Neural cell (in vitro differentiated cells): ENCODE measurements at regions not wholly inside any gene's neighbourhood (a gene's known extent, or its start where the extent isn't known, plus 50 kb on each side); places are given as distances from the start of the nearest gene placed in this dataset.

Source experiments
- H2AFZ ChIP-seq: fragments of 200-600, 300-800 bp; sonication (generic), shearing (Covaris generic); 2 replicates; pipeline ENCODE4 v1.6.0; 2014; ENCODE audit warnings: low read depth, mild to moderate bottlenecking, antibody characterized with exemption, low read length, moderate library complexity
- H3F3A ChIP-seq: fragments of 200-600 bp; shearing (Covaris generic); 2 replicates; pipeline ENCODE4 v1.6.1; 2016; ENCODE audit warnings: mild to moderate bottlenecking, moderate library complexity, mixed read lengths, antibody characterized with exemption, low read length; ENCODE audit not compliant: insufficient read depth, poor library complexity, severe bottlenecking
- H3K27ac ChIP-seq: fragments of 200-600, 300-800 bp; sonication (generic), shearing (Covaris generic); 2 replicates; pipeline ENCODE4 v1.5.1; 2014; ENCODE audit warnings: mild to moderate bottlenecking, low read length, moderate library complexity
- H3K27me3 ChIP-seq: fragments of 300-800, 200-600 bp; sonication (generic), shearing (Covaris generic); 2 replicates; pipeline ENCODE4 v1.6.0; 2014; ENCODE audit warnings: mild to moderate bottlenecking, low read depth, low read length, moderate library complexity; ENCODE audit not compliant: insufficient read depth
- H3K36me3 ChIP-seq: fragments of 300-800, 200-600 bp; sonication (generic), shearing (Covaris generic); 2 replicates; pipeline ENCODE4 v1.5.1; 2014; ENCODE audit warnings: mild to moderate bottlenecking, antibody characterized with exemption, low read length, moderate library complexity; ENCODE audit not compliant: insufficient read depth
- H3K4me2 ChIP-seq: fragments of 300-800, 200-600 bp; sonication (generic), shearing (Covaris generic); 2 replicates; pipeline ENCODE4 v1.6.0; 2014; ENCODE audit warnings: mild to moderate bottlenecking, low read length
- H3K4me3 ChIP-seq: fragments of 300-800, 200-600 bp; sonication (generic), shearing (Covaris generic); 2 replicates; pipeline ENCODE4 v1.5.1; 2014; ENCODE audit warnings: mild to moderate bottlenecking, low read length, moderate library complexity
- H3K79me2 ChIP-seq: fragments of 200-600 bp; shearing (Covaris generic); replicated peaks from 2 replicates; pipeline ENCODE4 v1.6.0; 2014; ENCODE audit warnings: mild to moderate bottlenecking, low read length, moderate library complexity; ENCODE audit not compliant: insufficient read depth
- H3K9ac ChIP-seq: fragments of 300-800, 200-600 bp; sonication (generic), shearing (Covaris generic); 2 replicates; pipeline ENCODE4 v1.6.1; 2016; ENCODE audit warnings: mild to moderate bottlenecking, low read length, mixed read lengths
- H3K9me2 ChIP-seq: fragments of 200-600 bp; shearing (Covaris generic); 2 replicates; pipeline ENCODE4 v1.6.1; 2016; ENCODE audit warnings: mild to moderate bottlenecking, low read length, mixed read lengths; ENCODE audit not compliant: insufficient read depth
- H3K9me3 ChIP-seq: fragments of 200-600, 300-800 bp; sonication (generic), shearing (Covaris generic); 2 replicates; pipeline ENCODE4 v1.6.1; 2016; ENCODE audit warnings: mild to moderate bottlenecking, mixed run types, low read length, moderate library complexity, mixed read lengths
- H4K20me1 ChIP-seq: fragments of 200-600 bp; shearing (Covaris generic); 2 replicates; pipeline ENCODE4 v1.6.1; 2016; ENCODE audit warnings: mild to moderate bottlenecking, mixed run types; ENCODE audit not compliant: insufficient read depth
- CTCF ChIP-seq: fragments of 450-650 bp; IDR thresholded peaks from 2 replicates; pipeline ENCODE4 v1.5.1; 2014; ENCODE audit warnings: antibody characterized with exemption, mild to moderate bottlenecking, moderate library complexity; ENCODE audit not compliant: poor library complexity, severe bottlenecking
- EP300 ChIP-seq: fragments of 450-650 bp; conservative IDR thresholded peaks from 2 replicates; pipeline ENCODE4 v1.6.1; 2014; ENCODE audit warnings: antibody characterized with exemption, mild to moderate bottlenecking, moderate library complexity; ENCODE audit not compliant: poor library complexity, severe bottlenecking
- EZH2 ChIP-seq: fragments of 200-600, 300-800 bp; shearing (Covaris generic), sonication (generic); IDR thresholded peaks from 2 replicates; pipeline ENCODE4 v1.6.1; 2014; ENCODE audit warnings: antibody characterized with exemption, low read length, borderline replicate concordance, mild to moderate bottlenecking; ENCODE audit not compliant: insufficient read depth, poor library complexity, severe bottlenecking
- MXI1 ChIP-seq: fragments of 450-650 bp; conservative IDR thresholded peaks from 2 replicates; pipeline ENCODE4 v1.6.1; 2014; ENCODE audit warnings: antibody characterized with exemption, mild to moderate bottlenecking; ENCODE audit not compliant: poor library complexity, severe bottlenecking
- POLR2AphosphoS5 ChIP-seq: IDR thresholded peaks from 2 replicates; pipeline ENCODE4 v1.6.1; 2012
- RAD21 ChIP-seq: fragments of 450-650 bp; conservative IDR thresholded peaks from 2 replicates; pipeline ENCODE4 v1.6.1; 2014; ENCODE audit warnings: antibody characterized with exemption, mild to moderate bottlenecking, moderate library complexity
- REST ChIP-seq: IDR thresholded peaks from 2 replicates; pipeline ENCODE4 v1.6.1; 2012; ENCODE audit warnings: borderline replicate concordance
- SMC3 ChIP-seq: fragments of 450-650 bp; conservative IDR thresholded peaks from 2 replicates; pipeline ENCODE4 v1.6.1; 2014; ENCODE audit warnings: antibody characterized with exemption, mild to moderate bottlenecking, moderate library complexity; ENCODE audit not compliant: poor library complexity
- TAF1 ChIP-seq: IDR thresholded peaks from 2 replicates; pipeline ENCODE4 v1.6.1; 2012; ENCODE audit warnings: low read depth

DNA sequence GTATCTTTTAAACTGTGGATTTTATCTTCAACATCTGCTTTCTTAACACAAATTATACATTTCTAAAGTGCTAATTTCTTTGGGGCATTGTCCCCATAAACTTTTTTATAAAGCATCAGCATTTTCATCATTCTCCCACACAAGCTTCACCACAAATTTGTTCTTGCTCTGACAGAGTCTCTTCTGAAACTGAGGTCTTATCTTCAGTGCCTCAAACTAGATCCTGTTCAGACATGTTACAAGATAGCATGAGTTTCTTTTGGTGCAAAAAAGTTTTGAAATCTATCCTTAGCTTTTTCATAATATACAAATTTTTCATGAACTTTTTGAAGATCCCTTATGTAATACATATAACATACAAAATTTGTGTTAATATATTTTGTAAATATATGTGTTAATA, 346.6 kb downstream of the IPMK start:
- no peaks in the 10 kb centered on the region for H3K27me3 ChIP-seq
- H3K9me3 ChIP-seq, result no peaks in the 10 kb centered on the region
- H3K9me2 ChIP-seq, result no peaks in the 10 kb centered on the region
- TF ChIP-seq POLR2AphosphoS5 (no peak), RAD21 (no peak), SMC3 (no peak)
- no peaks in the 10 kb centered on the region for H3K79me2 ChIP-seq
- no peaks in the 10 kb centered on the region for H3K36me3 ChIP-seq
- no peak overlapping the region for H3K4me2 ChIP-seq
- no peak overlapping the region for H3K27ac ChIP-seq
- no peak overlapping the region for H3K4me3 ChIP-seq
- no peaks in the 10 kb centered on the region for H3F3A ChIP-seq
- H4K20me1 ChIP-seq, result no peaks in the 10 kb centered on the region
- H2AFZ ChIP-seq, result no peak overlapping the region
- H3K9ac ChIP-seq, result no peak overlapping the region

DNA sequence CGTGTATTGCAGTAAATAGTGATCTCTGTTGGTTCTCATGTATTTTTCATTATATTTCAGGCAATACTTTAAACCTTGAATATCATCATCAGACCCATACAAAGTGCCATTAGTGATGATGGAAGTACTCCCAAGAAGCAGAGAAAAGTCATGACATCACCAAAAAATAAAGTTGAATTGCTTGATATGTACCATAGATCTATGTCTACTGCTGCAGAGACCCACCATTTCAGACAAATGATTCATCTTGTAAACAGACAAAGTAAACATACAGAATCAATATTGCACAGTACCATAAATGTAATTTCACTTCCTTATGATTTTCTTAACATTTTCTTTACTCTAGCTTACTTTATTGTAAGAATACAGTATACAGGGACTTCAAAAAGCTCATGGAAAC, 347.8 kb downstream of the IPMK start:
- Histone ChIP-seq H3K4me2 (no peak overlapping the region), H3K27ac (no peak overlapping the region), H2AFZ (no peak overlapping the region), H3K27me3 (no peaks in the 10 kb centered on the region), H3K9ac (no peak overlapping the region), H3K4me3 (no peak overlapping the region), H3K9me2 (no peaks in the 10 kb centered on the region), H4K20me1 (no peaks in the 10 kb centered on the region), H3K79me2 (no peaks in the 10 kb centered on the region), H3K36me3 (no peaks in the 10 kb centered on the region), H3F3A (no peaks in the 10 kb centered on the region), H3K9me3 (no peaks in the 10 kb centered on the region)
- TF ChIP-seq POLR2AphosphoS5 (no peak), TAF1 (no peak), MXI1 (no peak), EZH2 (no peak), CTCF (no peak), RAD21 (no peak), SMC3 (no peak), EP300 (no peak), REST (no peak)

DNA sequence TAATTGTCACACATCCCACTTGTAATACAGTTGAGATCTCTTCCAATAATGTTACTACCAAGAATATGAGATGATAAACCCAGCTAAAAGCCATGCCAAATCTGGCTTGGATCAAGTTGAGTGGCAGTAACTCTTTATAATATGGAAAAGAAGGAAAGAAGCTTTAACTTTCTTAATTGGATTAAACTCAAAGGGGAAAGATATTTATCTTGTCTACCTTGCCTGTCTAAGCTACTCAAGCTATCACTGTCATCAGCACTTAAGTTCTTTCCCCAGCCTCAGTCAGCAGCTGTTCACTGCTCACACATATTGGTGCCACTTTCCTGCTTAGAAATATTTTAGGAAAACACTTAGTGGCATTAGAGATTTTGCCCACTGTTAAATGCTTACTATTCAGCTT, 350.7 kb downstream of the IPMK start:
- H2AFZ ChIP-seq, result no peak overlapping the region
- no peaks in the 10 kb centered on the region for H3K79me2 ChIP-seq
- H3K9me3 ChIP-seq, result no peaks in the 10 kb centered on the region
- H4K20me1 ChIP-seq, result no peaks in the 10 kb centered on the region
- H3K4me3 ChIP-seq, result no peak overlapping the region
- TF ChIP-seq EZH2 (no peak), RAD21 (no peak), POLR2AphosphoS5 (peak; percentile 68), SMC3 (no peak), EP300 (peak; percentile 77)
- no peak overlapping the region for H3K4me2 ChIP-seq
- no peaks in the 10 kb centered on the region for H3K27me3 ChIP-seq
- no peaks in the 10 kb centered on the region for H3F3A ChIP-seq
- no peak overlapping the region for H3K27ac ChIP-seq
- no peaks in the 10 kb centered on the region for H3K9me2 ChIP-seq
- no peaks in the 10 kb centered on the region for H3K36me3 ChIP-seq
- H3K9ac ChIP-seq, result no peak overlapping the region
